K562 (cell line): ENCODE measurements at regions not wholly inside any gene's neighbourhood (a gene's known extent, or its start where the extent isn't known, plus 50 kb on each side); places are given as distances from the start of the nearest gene placed in this dataset.

Experiments
- ATAC-seq: fragments of 200-7000 bp; cut with Tn5 transposase; 3 replicates; pipeline ENCODE4 v1.9.1; 2020; ENCODE audit warnings: moderate library complexity
- BruUV-seq: library from RNA; stranded (reverse); fragments of 400-500 nt; replicated peaks from 2 replicates; lab custom pipeline; 2021; lab: Mats Ljungman, UMichigan
- CTCF ChIA-PET: fragments of 300-600 bp; formaldehyde crosslinking; extraction: SDS; loops from one replicate; lab custom pipeline; 2021; ENCODE audit warnings: low intra/inter-chr PET ratio; lab: Yijun Ruan, JAX
- POLR2A ChIA-PET: fragments of 300-600, 350-650 bp; sonication (Branson Sonifier 250); formaldehyde crosslinking; extraction: SDS; loops from one replicate; lab custom pipeline; 2021; ENCODE audit warnings: antibody characterized with exemption, inconsistent platforms; lab: Yijun Ruan, JAX
- DNase-seq, 4 experiments: peaks; one replicate each; pipeline versions ENCODE4 v3.0.0 to v3.0.0-alpha.2; 2011 to 2018; ENCODE audit warnings: low spot score in 3 of 4, mixed read lengths in 3 of 4; ENCODE audit errors: extremely low read depth in 1 of 4
- FAIRE-seq: peaks from 2 replicates; lab custom pipeline; 2011; peaks lifted over from hg19 to GRCh38; lab: Jason Lieb, UNC
- H2AFZ ChIP-seq: 2 replicates; pipeline ENCODE4 v1.6.0; 2011; ENCODE audit warnings: low read depth, low read length, control low read depth, inconsistent platforms
- H3K27ac ChIP-seq: fragments of 200-600 bp; 3 replicates; pipeline ENCODE4 v1.8.0; 2011; ENCODE audit warnings: low read depth, mild to moderate bottlenecking, control low read depth, inconsistent platforms, low read length, moderate library complexity, mixed read lengths; ENCODE audit errors: extremely low read depth
- H3K27me3 ChIP-seq, 2 experiments: fragments of 300-600 bp in 1 of 2; 2 replicates in 1 of 2; 3 replicates in 1 of 2; pipeline versions ENCODE4 v1.6.0 to v1.8.0; 2011; ENCODE audit warnings: inconsistent platforms in 2 of 2, low read length in 2 of 2, mild to moderate bottlenecking in 1 of 2, mixed read lengths in 1 of 2, moderate library complexity in 1 of 2; ENCODE audit not compliant: control insufficient read depth in 2 of 2, insufficient read depth in 2 of 2
- H3K36me3 ChIP-seq: fragments of 300-600 bp; 3 replicates; pipeline ENCODE4 v1.8.0; 2011; ENCODE audit warnings: mild to moderate bottlenecking, low read length, inconsistent platforms; ENCODE audit not compliant: control insufficient read depth, insufficient read depth
- H3K4me1 ChIP-seq, 2 experiments: fragments of 200-600 bp in 1 of 2; replicated peaks in 1 of 2; 2 replicates in 1 of 2; 3 replicates in 1 of 2; pipeline versions ENCODE4 v1.5.1 to v1.8.0; 2011; ENCODE audit warnings: inconsistent platforms in 2 of 2, low read length in 2 of 2, mild to moderate bottlenecking in 1 of 2, mixed read lengths in 1 of 2, moderate library complexity in 1 of 2; ENCODE audit not compliant: control insufficient read depth in 2 of 2, insufficient read depth in 2 of 2
- H3K4me2 ChIP-seq: 2 replicates; pipeline ENCODE4 v1.6.1; 2011; ENCODE audit warnings: low read length, control low read depth, inconsistent platforms, mixed read lengths; ENCODE audit not compliant: insufficient read depth
- H3K4me3 ChIP-seq: fragments of 200-600 bp; sonication (generic), shearing (Covaris generic); 2 replicates; pipeline ENCODE4 v1.5.1; 2016; ENCODE audit warnings: control low read depth, inconsistent platforms
- H3K79me2 ChIP-seq: fragments of 200-600 bp; 3 replicates; pipeline ENCODE4 v1.8.0; 2011; ENCODE audit warnings: low read length, inconsistent platforms; ENCODE audit not compliant: control insufficient read depth, insufficient read depth
- H3K9ac ChIP-seq, 2 experiments: 2 replicates each; pipeline versions ENCODE4 v1.6.0 to v1.6.1; 2011; ENCODE audit warnings: low read depth in 2 of 2, low read length in 2 of 2, control low read depth in 1 of 2, inconsistent platforms in 1 of 2, mild to moderate bottlenecking in 1 of 2, mixed read lengths in 1 of 2; ENCODE audit not compliant: insufficient read depth in 1 of 2
- H3K9me1 ChIP-seq: one replicate; pipeline ENCODE4 v1.6.0; 2011; ENCODE audit warnings: inconsistent platforms, mild to moderate bottlenecking, low read length, moderate library complexity; ENCODE audit not compliant: control insufficient read depth, insufficient read depth
- H3K9me3 ChIP-seq: replicated peaks from 2 replicates; pipeline ENCODE4 v1.5.1; 2011; ENCODE audit warnings: low read depth, low read length, inconsistent platforms; ENCODE audit not compliant: control insufficient read depth, insufficient read depth
- H4K20me1 ChIP-seq: replicated peaks from 2 replicates; pipeline ENCODE4 v1.6.1; 2011; ENCODE audit warnings: low read length, inconsistent platforms, mixed read lengths; ENCODE audit not compliant: control insufficient read depth, insufficient read depth
- ATF2 ChIP-seq: sonication (generic); formaldehyde crosslinking; IDR thresholded peaks from 2 replicates; pipeline ENCODE4 v1.8.1; 2022; ENCODE audit warnings: missing genetic modification reagents
- E2F4 ChIP-seq: sonication (generic); formaldehyde crosslinking; IDR thresholded peaks from 2 replicates; pipeline ENCODE4 v1.8.0; 2022; ENCODE audit warnings: mild to moderate bottlenecking, low read depth, missing genetic modification reagents
- GMEB1 ChIP-seq: fragments of 250-450 bp; sonication (Bioruptor Pico); IDR thresholded peaks from 2 replicates; pipeline ENCODE4 v1.4.0; 2020; ENCODE audit warnings: mild to moderate bottlenecking
- HSF4 ChIP-seq: fragments of 250-450 bp; sonication (Bioruptor Pico); IDR thresholded peaks from 2 replicates; pipeline ENCODE4 v2.1.2; 2022; ENCODE audit warnings: mild to moderate bottlenecking, moderate library complexity, borderline replicate concordance
- KLF13 ChIP-seq: fragments of 450-650 bp; IDR thresholded peaks from 2 replicates; pipeline ENCODE4 v1.6.1; 2016; ENCODE audit warnings: missing genetic modification characterization, low read depth, mild to moderate bottlenecking, missing compliant biosample characterization, moderate library complexity, borderline replicate concordance
- KLF6 ChIP-seq: fragments of 250-450 bp; sonication (Bioruptor Pico); IDR thresholded peaks from 2 replicates; pipeline ENCODE4 v1.4.0; 2020; ENCODE audit warnings: mild to moderate bottlenecking, moderate library complexity, borderline replicate concordance
- OTX1 ChIP-seq: fragments of 450-650 bp; formaldehyde crosslinking; IDR thresholded peaks from 2 replicates; pipeline ENCODE4 v1.4.0; 2022; ENCODE audit warnings: mild to moderate bottlenecking
- PCBP2 ChIP-seq: fragments of 200-400 bp; formaldehyde crosslinking; IDR thresholded peaks from 2 replicates; pipeline ENCODE4 v1.6.1; 2018; ENCODE audit warnings: low read length, low read depth, mild to moderate bottlenecking, moderate library complexity; ENCODE audit not compliant: poor library complexity, severe bottlenecking
- TAF9B ChIP-seq: fragments of 450-650 bp; IDR thresholded peaks from 2 replicates; pipeline ENCODE4 v1.6.1; 2018; ENCODE audit warnings: mild to moderate bottlenecking; ENCODE audit not compliant: partially characterized antibody
- ZBTB12 ChIP-seq: fragments of 250-450 bp; sonication (Bioruptor Pico); IDR thresholded peaks from 2 replicates; pipeline ENCODE4 v1.4.0; 2020
- ZEB2 ChIP-seq: fragments of 450-650 bp; IDR thresholded peaks from 2 replicates; pipeline ENCODE4 v1.6.1; 2016
- ZNF75A ChIP-seq: fragments of 450-650 bp; formaldehyde crosslinking; IDR thresholded peaks from 2 replicates; pipeline ENCODE4 v1.4.0; 2020; ENCODE audit warnings: mild to moderate bottlenecking
- WGBS: fragments of 100-300 bp; shearing (Covaris generic); methylation state at CpG from one replicate; pipeline ENCODE4 v1.1.6; 2016; ENCODE audit warnings: low coverage, mixed read lengths; ENCODE audit not compliant: insufficient coverage; ENCODE audit errors: missing lambda C conversion rate; 5-methylcytosine and 5-hydroxymethylcytosine counted together
- in situ Hi-C: fragments of 300-500 bp; cut with MboI; formaldehyde crosslinking; loops from 4 replicates; pipeline ENCODE4 v1.15.0; 2018; ENCODE audit warnings: inconsistent platforms, mixed read lengths
- intact Hi-C: fragments of 100-400 bp; cut with micrococcal nuclease; formaldehyde crosslinking; loops from 2 replicates; pipeline ENCODE4 v1.14.2; 2022

GRCh38 chrX:142742581-142742980 is 283.1 kb upstream of the SPANXN4 start:
- FAIRE-seq, result no peak
- H3K9me3 ChIP-seq, result 0 out of 2 replicates have a peak, but pooled peaks cover 1% of the 10 kb centered on the region
- TF ChIP-seq ATF2 (CRISPR knock-in tag), result no peak
- TF ChIP-seq KLF6 (CRISPR knock-in tag), result no peak
- no peak for TF ChIP-seq HSF4 (CRISPR knock-in tag)
- TF ChIP-seq ZBTB12 (CRISPR knock-in tag), result no peak
- no peak for TF ChIP-seq OTX1 (CRISPR knock-in tag)
- TF ChIP-seq GMEB1 (CRISPR knock-in tag), result no peak
- no peak for TF ChIP-seq E2F4 (CRISPR knock-in tag)
- no peak for TF ChIP-seq PCBP2
- no peak for TF ChIP-seq KLF13 (tag)
- TF ChIP-seq TAF9B, result no peak
- TF ChIP-seq ZEB2, result no peak
- no peak for TF ChIP-seq ZNF75A (CRISPR knock-in tag)
- TF ChIP-seq, all 486 proteins: peak for 0
- POLR2A ChIA-PET, result no interaction called here
- Histone ChIP-seq H3K9ac (no peak overlapping the region), H3K4me2 (no peak overlapping the region), H3K9me1 (no peaks in the 10 kb centered on the region), H3K36me3 (no peaks in the 10 kb centered on the region), H4K20me1 (no peaks in the 10 kb centered on the region), H3K79me2 (no peaks in the 10 kb centered on the region), H3K4me1 (no peaks in the 10 kb centered on the region), H3K27ac (no peak overlapping the region), H2AFZ (no peak overlapping the region), H3K27me3 (no peaks in the 10 kb centered on the region), H3K4me3 (no peak overlapping the region)
- WGBS, result 0% methylated on average over 2 of the region's 2 CpGs
- DNase-seq, result no peak
- intact Hi-C loops, result no loop called here
- CTCF ChIA-PET, result no interaction called here
- BruUV-seq, result no TSS peak
- no peak for ATAC-seq
- in situ Hi-C loops, result no loop called here
